Naive thymus-derived CD4-positive, alpha-beta T cell (primary cell): ENCODE measurements at regions not wholly inside any gene's neighbourhood (a gene's known extent, or its start where the extent isn't known, plus 50 kb on each side); places are given as distances from the start of the nearest gene placed in this dataset.
A peak's percentile ranks its signal among the peaks of the same experiment; 100 is the strongest.

Experiments
- ATAC-seq: fragments of 150-1000 bp; cut with Tn5 transposase; 2 replicates; pipeline ENCODE4 v1.10.0; 2021; ENCODE audit warnings: mild to moderate bottlenecking, moderate library complexity
- CTCF ChIA-PET: fragments of 350-600 bp; sonication (Branson Sonifier 250); formaldehyde crosslinking; loops from one replicate; lab custom pipeline; 2021; ENCODE audit warnings: antibody characterized with exemption; lab: Charles Lee
- POLR2A ChIA-PET: fragments of 350-600 bp; sonication (Branson Sonifier 250); formaldehyde crosslinking; loops from one replicate; lab custom pipeline; 2021; ENCODE audit warnings: antibody characterized with exemption, inconsistent platforms; lab: Charles Lee
- DNase-seq, 9 donors: peaks; one replicate each; pipeline versions ENCODE4 v3.0.0 to v3.0.0-alpha.2; 2020 to 2022; ENCODE audit warnings: mixed read lengths in 1 of 9
- H3K27ac ChIP-seq: one replicate; pipeline ENCODE4 v1.7.0; 2013; ENCODE audit warnings: mild to moderate bottlenecking, low read depth, low read length, moderate library complexity
- H3K27me3 ChIP-seq, 2 donors: one replicate each; pipeline ENCODE4 v1.7.0; 2013; ENCODE audit warnings: low read length in 2 of 2, mild to moderate bottlenecking in 2 of 2, moderate library complexity in 2 of 2; ENCODE audit not compliant: control insufficient read depth in 2 of 2, insufficient read depth in 2 of 2
- H3K36me3 ChIP-seq, 3 experiments: 1 replicate in 2 of 3; 2 replicates in 1 of 3; pipeline ENCODE4 v1.7.0; 2013; ENCODE audit warnings: low read length in 3 of 3, mild to moderate bottlenecking in 3 of 3, moderate library complexity in 1 of 3; ENCODE audit not compliant: insufficient read depth in 3 of 3, control insufficient read depth in 2 of 3
- H3K4me1 ChIP-seq, 2 donors: one replicate each; pipeline ENCODE4 v1.7.0; 2013; ENCODE audit warnings: low read length in 2 of 2, mild to moderate bottlenecking in 2 of 2, moderate library complexity in 1 of 2; ENCODE audit not compliant: control insufficient read depth in 2 of 2, insufficient read depth in 2 of 2
- H3K4me3 ChIP-seq: 2 replicates; pipeline ENCODE4 v1.7.0; 2013; ENCODE audit warnings: mild to moderate bottlenecking, low read length
- H3K9me3 ChIP-seq, 3 experiments: 1 replicate in 2 of 3; 2 replicates in 1 of 3; pipeline ENCODE4 v1.7.0; 2013; ENCODE audit warnings: low read length in 3 of 3; ENCODE audit not compliant: control insufficient read depth in 2 of 3
- H3K27ac Mint-ChIP-seq, 9 donors: one replicate each; pipeline ENCODE4 v1.8.0; 2020 to 2022; ENCODE audit warnings: mixed read lengths in 9 of 9, mild to moderate bottlenecking in 8 of 9, moderate library complexity in 5 of 9, inconsistent platforms in 2 of 9
- H3K27me3 Mint-ChIP-seq, 5 donors: one replicate each; pipeline ENCODE4 v1.8.0; 2021 to 2022; ENCODE audit warnings: mixed read lengths in 5 of 5, mild to moderate bottlenecking in 1 of 5
- H3K36me3 Mint-ChIP-seq, 5 donors: one replicate each; pipeline ENCODE4 v1.8.0; 2020 to 2022; ENCODE audit warnings: mixed read lengths in 5 of 5, mild to moderate bottlenecking in 3 of 5, inconsistent platforms in 1 of 5
- H3K4me1 Mint-ChIP-seq, 7 donors: one replicate each; pipeline ENCODE4 v1.8.0; 2020 to 2022; ENCODE audit warnings: mixed read lengths in 7 of 7, mild to moderate bottlenecking in 3 of 7, inconsistent platforms in 1 of 7
- H3K4me3 Mint-ChIP-seq, 10 donors: one replicate each; pipeline ENCODE4 v1.8.0; 2020 to 2022; ENCODE audit warnings: mild to moderate bottlenecking in 10 of 10, mixed read lengths in 10 of 10, moderate library complexity in 6 of 10, inconsistent platforms in 2 of 10
- H3K9me3 Mint-ChIP-seq, 11 donors: one replicate each; pipeline ENCODE4 v1.8.0; 2020 to 2022; ENCODE audit warnings: mixed read lengths in 11 of 11, mild to moderate bottlenecking in 4 of 11, inconsistent platforms in 1 of 11, moderate library complexity in 1 of 11
- intact Hi-C, 2 donors: fragments of 100-400 bp; cut with micrococcal nuclease; formaldehyde crosslinking; loops; one replicate each; pipeline ENCODE4 v1.15.1; 2023

DNA sequence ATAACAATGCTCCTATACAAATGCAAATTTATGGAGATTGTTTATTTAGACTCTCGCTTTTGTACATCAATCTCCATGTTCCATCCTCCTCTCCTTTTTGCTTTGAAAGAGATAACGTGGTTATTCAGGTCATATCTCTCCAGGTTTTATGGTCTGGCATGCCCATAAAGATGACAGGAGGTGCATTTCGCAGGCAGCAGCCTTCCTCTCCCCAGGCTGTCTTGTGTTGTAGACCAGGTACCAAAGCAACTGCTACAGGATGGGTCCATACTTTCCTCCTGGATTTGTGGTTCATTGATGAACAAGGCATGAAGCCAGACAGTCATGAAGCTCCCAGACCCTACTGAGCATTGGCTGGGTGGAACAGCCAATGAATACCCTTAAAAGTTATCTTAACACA is 400.2 kb upstream of the NPVF start:
- Histone ChIP-seq H3K27ac (no peak overlapping the region), H3K27me3 (no peaks in the 10 kb centered on the region), H3K4me1 (no peaks in the 10 kb centered on the region), H3K4me3 (no peak overlapping the region), H3K9me3 (no peaks in the 10 kb centered on the region), H3K36me3 (no peaks in the 10 kb centered on the region)
- intact Hi-C loops, result no loop called here
- CTCF ChIA-PET, result no interaction called here
- H3K4me3 Mint-ChIP-seq, result no peak overlapping the region
- no peaks in the 10 kb centered on the region for H3K36me3 Mint-ChIP-seq
- DNase-seq (no peak), ATAC-seq (no peak)
- peaks cover 0 to 7% (median 0%) of the 10 kb centered on the region in 5 donors for H3K27me3 Mint-ChIP-seq
- H3K27ac Mint-ChIP-seq, result no peak overlapping the region
- H3K9me3 Mint-ChIP-seq, result peaks cover 0 to 3% (median 0%) of the 10 kb centered on the region in 11 donors
- H3K4me1 Mint-ChIP-seq, result peaks cover 0 to 5% (median 0%) of the 10 kb centered on the region in 7 donors
- POLR2A ChIA-PET, result no interaction called here

DNA sequence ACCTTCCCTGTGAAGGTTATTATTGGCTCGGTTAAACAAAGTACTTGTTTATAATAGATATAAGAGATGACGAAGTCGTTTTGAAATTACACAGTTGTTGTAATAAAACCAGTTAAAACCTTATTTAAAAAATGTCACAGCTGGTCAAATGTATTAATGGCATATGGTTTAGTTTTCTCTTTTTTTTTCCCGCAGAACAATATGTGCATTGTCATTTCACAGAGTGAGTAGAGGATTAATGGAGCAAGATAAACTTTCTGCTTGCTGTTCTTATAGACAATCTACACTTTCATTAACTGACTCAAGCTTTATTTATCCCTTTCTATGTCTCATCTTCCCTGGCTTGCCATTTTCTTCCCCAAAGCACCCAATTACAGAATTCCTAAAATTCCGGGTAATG is 404.3 kb upstream of the NPVF start:
- no peak overlapping the region for H3K27ac ChIP-seq
- intact Hi-C loops, result no loop called here
- ATAC-seq (no peak), DNase-seq (no peak)
- H3K4me3 ChIP-seq, result no peak overlapping the region
- no peaks in the 10 kb centered on the region for H3K9me3 ChIP-seq
- H3K4me1 ChIP-seq, result no peaks in the 10 kb centered on the region
- POLR2A ChIA-PET, result no interaction called here
- CTCF ChIA-PET, result no interaction called here
- Mint-ChIP-seq H3K9me3 (peaks cover 0 to 2% (median 0%) of the 10 kb centered on the region in 11 donors), H3K27ac (no peak overlapping the region), H3K4me3 (no peak overlapping the region), H3K36me3 (no peaks in the 10 kb centered on the region), H3K4me1 (no peaks in the 10 kb centered on the region), H3K27me3 (peaks cover 0 to 8% (median 0%) of the 10 kb centered on the region in 5 donors)
- H3K27me3 ChIP-seq, result no peaks in the 10 kb centered on the region
- no peaks in the 10 kb centered on the region for H3K36me3 ChIP-seq

DNA sequence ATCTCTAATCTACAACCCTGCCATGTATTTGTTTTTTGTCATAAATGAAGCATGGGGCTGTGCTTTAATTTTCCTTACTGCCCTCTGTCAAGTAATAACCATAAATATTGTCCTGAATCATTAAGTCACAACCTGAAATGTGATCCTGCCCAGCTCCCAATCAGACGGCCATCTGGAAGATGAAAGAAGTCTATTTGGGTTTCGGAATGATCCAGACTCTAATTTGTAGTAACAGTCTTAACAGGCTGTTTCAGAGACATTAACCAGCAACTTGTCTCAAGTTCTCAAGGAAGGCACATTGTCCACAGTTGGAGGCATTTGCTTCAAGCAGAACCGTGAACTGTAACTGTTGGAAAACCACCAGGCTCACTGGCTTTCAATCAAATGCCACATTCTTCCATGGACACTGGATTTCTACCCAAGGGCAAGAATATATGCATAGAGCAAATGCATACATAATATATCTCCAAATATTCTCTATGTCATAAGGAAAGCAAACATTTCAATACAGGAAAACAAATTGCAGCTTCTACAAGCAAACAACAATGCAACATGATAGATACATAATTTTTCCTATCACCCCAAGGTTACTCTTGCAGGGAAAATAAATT is 405.2 kb upstream of the NPVF start:
- intact Hi-C loops, result no loop called here
- no peaks in the 10 kb centered on the region for H3K27me3 ChIP-seq
- Mint-ChIP-seq H3K36me3 (no peaks in the 10 kb centered on the region), H3K4me3 (no peak overlapping the region), H3K4me1 (peaks cover 0 to under 1% (median 0%) of the 10 kb centered on the region in 7 donors), H3K27me3 (peaks cover 0 to 8% (median 0%) of the 10 kb centered on the region in 5 donors), H3K9me3 (peaks cover 0 to 2% (median 0%) of the 10 kb centered on the region in 11 donors), H3K27ac (no peak overlapping the region)
- ATAC-seq (no peak), DNase-seq (no peak)
- no peak overlapping the region for H3K27ac ChIP-seq
- H3K36me3 ChIP-seq, result no peaks in the 10 kb centered on the region
- POLR2A ChIA-PET, result no interaction called here
- no peaks in the 10 kb centered on the region for H3K9me3 ChIP-seq
- no peak overlapping the region for H3K4me3 ChIP-seq
- H3K4me1 ChIP-seq, result no peaks in the 10 kb centered on the region
- CTCF ChIA-PET, result no interaction called here

DNA sequence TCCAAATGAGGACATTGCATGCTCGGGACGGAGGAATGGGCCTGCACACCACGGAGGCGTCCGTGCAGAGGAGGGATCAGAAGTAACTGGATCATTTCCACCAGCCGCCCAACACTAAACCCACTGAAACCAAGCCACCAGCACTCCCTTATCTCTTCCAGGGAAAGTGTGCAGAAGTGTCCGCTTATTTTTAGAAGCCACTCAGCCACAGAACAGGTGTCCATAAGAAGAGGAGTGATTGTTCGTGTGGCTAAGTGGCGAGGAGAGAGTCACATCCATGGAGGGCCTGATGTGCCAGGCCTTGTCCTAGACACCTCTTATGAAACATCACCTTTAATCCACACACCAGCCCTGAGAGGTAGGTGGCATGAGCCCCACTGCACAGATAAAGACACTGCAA is 407.9 kb upstream of the NPVF start:
- intact Hi-C loops, result no loop called here
- Histone ChIP-seq H3K4me1 (no peaks in the 10 kb centered on the region), H3K27ac (no peak overlapping the region), H3K4me3 (no peak overlapping the region), H3K36me3 (no peaks in the 10 kb centered on the region), H3K9me3 (no peaks in the 10 kb centered on the region), H3K27me3 (no peaks in the 10 kb centered on the region)
- DNase-seq (no peak), ATAC-seq (no peak)
- Mint-ChIP-seq H3K27ac (peak overlapping the region in 1 of 9 donors; percentile 33), H3K36me3 (no peaks in the 10 kb centered on the region), H3K4me1 (peaks cover 0 to 2% (median 0%) of the 10 kb centered on the region in 7 donors), H3K4me3 (no peak overlapping the region), H3K27me3 (peaks cover 0 to 5% (median 0%) of the 10 kb centered on the region in 5 donors), H3K9me3 (peaks cover 0 to 2% (median 0%) of the 10 kb centered on the region in 11 donors)
- POLR2A ChIA-PET, result no interaction called here
- CTCF ChIA-PET, result no interaction called here

DNA sequence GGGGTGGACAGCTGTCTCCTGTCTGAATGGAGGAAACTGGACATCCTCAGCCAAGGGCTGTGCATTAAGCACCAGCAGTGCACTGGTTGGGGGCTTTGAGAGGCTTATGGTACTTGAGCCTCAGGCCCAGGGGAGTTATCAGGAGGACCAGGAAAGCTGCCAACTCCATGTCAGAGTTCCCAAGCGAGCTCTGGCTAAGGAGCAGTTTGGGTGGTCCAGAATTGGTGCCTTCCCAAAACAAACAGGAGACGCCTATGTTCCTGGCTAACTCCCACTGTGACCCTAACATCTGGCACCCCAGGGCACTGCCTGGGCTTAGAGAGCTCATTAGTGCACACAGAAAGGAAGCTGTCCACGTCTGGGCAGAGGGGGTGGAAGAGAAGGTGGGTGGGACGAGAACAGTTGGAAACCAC is 408.6 kb upstream of the NPVF start:
- POLR2A ChIA-PET, result no interaction called here
- Mint-ChIP-seq H3K27me3 (peaks cover 0 to 5% (median 0%) of the 10 kb centered on the region in 5 donors), H3K4me1 (peaks cover 0 to 2% (median 0%) of the 10 kb centered on the region in 7 donors), H3K9me3 (peaks cover 0 to 2% (median 0%) of the 10 kb centered on the region in 11 donors), H3K27ac (no peak overlapping the region), H3K4me3 (no peak overlapping the region), H3K36me3 (no peaks in the 10 kb centered on the region)
- no peak for DNase-seq
- no peak overlapping the region for H3K4me3 ChIP-seq
- H3K9me3 ChIP-seq, result no peaks in the 10 kb centered on the region
- H3K4me1 ChIP-seq, result no peaks in the 10 kb centered on the region
- intact Hi-C loops, result no loop called here
- H3K36me3 ChIP-seq, result no peaks in the 10 kb centered on the region
- no peaks in the 10 kb centered on the region for H3K27me3 ChIP-seq
- CTCF ChIA-PET, result no interaction called here
- ATAC-seq, result no peak
- H3K27ac ChIP-seq, result no peak overlapping the region

DNA sequence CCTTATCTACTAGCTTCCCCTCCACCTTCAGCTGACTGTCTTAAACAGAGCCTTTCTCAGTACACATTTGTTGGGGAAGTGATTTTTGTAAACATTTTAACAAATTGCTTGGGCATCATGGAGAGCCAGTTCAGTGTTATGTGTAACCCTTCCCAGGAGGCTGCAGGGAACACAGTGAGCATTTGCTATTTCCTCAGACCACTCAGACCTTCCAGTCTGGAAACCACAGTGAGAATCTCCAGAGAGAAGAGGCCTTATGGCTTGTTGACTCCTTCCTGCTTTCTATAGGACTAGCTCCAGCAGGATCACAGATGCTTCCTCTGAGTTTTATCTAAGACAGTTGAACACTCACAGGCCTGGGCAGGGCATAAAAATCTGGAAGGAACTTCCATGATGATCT is 409.8 kb upstream of the NPVF start:
- no peaks in the 10 kb centered on the region for H3K27me3 ChIP-seq
- CTCF ChIA-PET, result no interaction called here
- no peaks in the 10 kb centered on the region for H3K36me3 ChIP-seq
- no peak overlapping the region for H3K4me3 Mint-ChIP-seq
- H3K4me1 Mint-ChIP-seq, result peaks cover 0 to 2% (median 0%) of the 10 kb centered on the region in 7 donors
- intact Hi-C loops, result no loop called here
- H3K4me3 ChIP-seq, result no peak overlapping the region
- H3K4me1 ChIP-seq, result no peaks in the 10 kb centered on the region
- DNase-seq (no peak), ATAC-seq (no peak)
- POLR2A ChIA-PET, result no interaction called here
- H3K27ac ChIP-seq, result no peak overlapping the region
- H3K27me3 Mint-ChIP-seq, result peaks cover 0 to 5% (median 0%) of the 10 kb centered on the region in 5 donors
- H3K27ac Mint-ChIP-seq, result no peak overlapping the region
- H3K36me3 Mint-ChIP-seq, result no peaks in the 10 kb centered on the region
- no peaks in the 10 kb centered on the region for H3K9me3 ChIP-seq
- H3K9me3 Mint-ChIP-seq, result no peaks in the 10 kb centered on the region

DNA sequence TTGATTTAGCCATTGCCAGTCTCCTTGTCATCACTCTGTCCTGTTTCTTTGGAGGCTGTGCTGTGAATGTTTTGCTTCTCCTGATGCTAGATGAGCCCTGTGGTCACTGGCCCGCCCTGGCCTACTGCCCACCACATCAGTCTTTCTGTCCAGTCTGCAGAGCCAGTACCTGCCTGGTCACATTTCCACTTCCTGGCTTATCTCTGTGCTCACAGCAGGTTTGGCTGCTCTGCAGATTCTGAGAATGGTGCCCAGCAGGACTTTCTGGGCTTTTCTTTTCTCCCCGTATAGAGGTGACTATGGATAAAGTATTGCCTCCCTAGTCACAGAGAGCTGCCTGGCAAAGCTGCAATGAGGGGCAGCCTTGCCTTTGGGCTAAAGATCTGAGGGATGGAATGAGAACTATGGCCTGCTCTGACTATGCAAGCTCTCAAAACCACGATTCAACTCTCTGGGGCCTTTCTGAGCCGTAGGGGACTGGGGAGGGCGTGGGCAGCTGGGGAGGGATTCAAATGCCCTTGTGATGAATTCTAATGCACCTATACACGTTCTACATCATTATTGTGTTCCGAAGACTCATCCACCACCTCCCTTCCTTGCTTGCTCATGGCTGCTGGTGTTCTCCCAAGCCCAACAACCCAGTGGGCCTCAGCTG is 410.4 kb upstream of the NPVF start:
- no peaks in the 10 kb centered on the region for H3K9me3 Mint-ChIP-seq
- Histone ChIP-seq H3K4me1 (no peaks in the 10 kb centered on the region), H3K9me3 (no peaks in the 10 kb centered on the region), H3K27ac (no peak overlapping the region), H3K36me3 (no peaks in the 10 kb centered on the region), H3K4me3 (no peak overlapping the region), H3K27me3 (no peaks in the 10 kb centered on the region)
- H3K27me3 Mint-ChIP-seq, result peaks cover 0 to 5% (median 0%) of the 10 kb centered on the region in 5 donors
- H3K4me3 Mint-ChIP-seq, result no peak overlapping the region
- no peaks in the 10 kb centered on the region for H3K36me3 Mint-ChIP-seq
- intact Hi-C loops, result no loop called here
- ATAC-seq (no peak), DNase-seq (no peak)
- ChIA-PET POLR2A (no interaction called here), CTCF (no interaction called here)
- H3K4me1 Mint-ChIP-seq, result peaks cover 0 to 2% (median 0%) of the 10 kb centered on the region in 7 donors
- H3K27ac Mint-ChIP-seq, result no peak overlapping the region
